NCI-H1105 treated with DMSO at 0.1 percent for 48 hours (cell line): ENCODE measurements at regions not wholly inside any gene's neighbourhood (a gene's known extent, or its start where the extent isn't known, plus 50 kb on each side); places are given as distances from the start of the nearest gene placed in this dataset.
"Not testable (repeated sequence)": the region's sequence is repeated elsewhere in the genome, so short reads cannot be mapped to it uniquely, and the experiment has no call there.

ENCODE experiments used
- DNase-seq: peaks from one replicate; lab custom pipeline; 2025; lab: John Stamatoyannopoulos, UW

GRCh38 chr5:4019009-4019769, 423.6 kb downstream of the IRX1 start:
- DNase-seq: no peak

GRCh38 chr5:4019841-4020240, 424.2 kb downstream of the IRX1 start:
- no peak for DNase-seq

- no peak for DNase-seq
Measured at GRCh38 chr5:4020400-4020799, 424.8 kb downstream of the IRX1 start.

GRCh38 chr5:4022056-4022670, 426.5 kb downstream of the IRX1 start:
- no peak for DNase-seq

GRCh38 chr5:4023091-4023752, 427.6 kb downstream of the IRX1 start:
- no peak for DNase-seq

GRCh38 chr5:4023753-4024335, 428.2 kb downstream of the IRX1 start:
- DNase-seq: no peak

GRCh38 chr5:4027088-4027734, 431.6 kb downstream of the IRX1 start:
- no peak for DNase-seq

- no peak for DNase-seq
Measured at GRCh38 chr5:4028384-4028783, 432.8 kb downstream of the IRX1 start.

GRCh38 chr5:4033546-4033945, 437.9 kb downstream of the IRX1 start:
- DNase-seq: not testable (repeated sequence)

GRCh38 chr5:4036861-4037260, 441.2 kb downstream of the IRX1 start:
- no peak for DNase-seq

- no peak for DNase-seq
Measured at GRCh38 chr5:4038994-4039393, 443.4 kb downstream of the IRX1 start.

- no peak for DNase-seq
Measured at GRCh38 chr5:4042311-4042710, 446.7 kb downstream of the IRX1 start.

GRCh38 chr5:4043135-4043534, 447.5 kb downstream of the IRX1 start:
- DNase-seq: no peak

- no peak for DNase-seq
Measured at GRCh38 chr5:4044881-4045280, 449.2 kb downstream of the IRX1 start.

GRCh38 chr5:4048398-4048797, 452.8 kb downstream of the IRX1 start:
- DNase-seq: no peak

- no peak for DNase-seq
Measured at GRCh38 chr5:4050203-4050602, 454.6 kb downstream of the IRX1 start.

- DNase-seq: no peak
Measured at GRCh38 chr5:4053136-4053535, 457.5 kb downstream of the IRX1 start.

GRCh38 chr5:4054092-4054491, 458.5 kb downstream of the IRX1 start:
- DNase-seq: no peak

- DNase-seq: no peak
Measured at GRCh38 chr5:4058899-4059298, 463.3 kb downstream of the IRX1 start.

GRCh38 chr5:4065472-4066320, 470.1 kb downstream of the IRX1 start:
- no peak for DNase-seq

- DNase-seq: no peak
Measured at GRCh38 chr5:4068171-4068570, 472.5 kb downstream of the IRX1 start.
